GM21717 (cell line): ENCODE measurements at regions not wholly inside any gene's neighbourhood (a gene's known extent, or its start where the extent isn't known, plus 50 kb on each side); places are given as distances from the start of the nearest gene placed in this dataset.
A peak's percentile ranks its signal among the peaks of the same experiment; 100 is the strongest.

Source experiments
- ATAC-seq: cut with Tn5 transposase; IDR thresholded peaks from one replicate; pipeline ENCODE4 v1.9.1; 2021; ENCODE audit warnings: mild to moderate bottlenecking, moderate library complexity; ENCODE audit not compliant: unreplicated experiment

GRCh38 chr6:21420146-21420878 is 173.2 kb upstream of the SOX4 start:
- no peak for ATAC-seq

- ATAC-seq = no peak
Observed at GRCh38 chr6:21420926-21421325, 172.6 kb upstream of the SOX4 start.

GRCh38 chr6:21423106-21423854 is 170.3 kb upstream of the SOX4 start:
- no peak for ATAC-seq

GRCh38 chr6:21426841-21427490 is 166.6 kb upstream of the SOX4 start:
- no peak for ATAC-seq

- no peak for ATAC-seq
Observed at GRCh38 chr6:21429291-21429690, 164.3 kb upstream of the SOX4 start.

GRCh38 chr6:21431526-21431925 is 162.0 kb upstream of the SOX4 start:
- ATAC-seq = no peak

- no peak for ATAC-seq
Observed at GRCh38 chr6:21436625-21437024, 156.9 kb upstream of the SOX4 start.

GRCh38 chr6:21437581-21437980 is 156.0 kb upstream of the SOX4 start:
- no peak for ATAC-seq

- ATAC-seq = peak; percentile 98
Observed at GRCh38 chr6:21438237-21438985, 155.1 kb upstream of the SOX4 start.

GRCh38 chr6:21438986-21439352 is 154.6 kb upstream of the SOX4 start:
- ATAC-seq = peak; percentile 73

- ATAC-seq = no peak
Observed at GRCh38 chr6:21441386-21441785, 152.2 kb upstream of the SOX4 start.

- no peak for ATAC-seq
Observed at GRCh38 chr6:21442874-21443273, 150.7 kb upstream of the SOX4 start.

GRCh38 chr6:21444711-21445260 is 148.8 kb upstream of the SOX4 start:
- ATAC-seq = no peak

GRCh38 chr6:21447987-21448386 is 145.6 kb upstream of the SOX4 start:
- no peak for ATAC-seq

- ATAC-seq = no peak
Observed at GRCh38 chr6:21448485-21449109, 145.0 kb upstream of the SOX4 start.

GRCh38 chr6:21450149-21450548 is 143.4 kb upstream of the SOX4 start:
- no peak for ATAC-seq

GRCh38 chr6:21450628-21451027 is 142.9 kb upstream of the SOX4 start:
- no peak for ATAC-seq

GRCh38 chr6:21451546-21452013 is 142.0 kb upstream of the SOX4 start:
- no peak for ATAC-seq

- ATAC-seq = no peak
Observed at GRCh38 chr6:21454262-21454661, 139.3 kb upstream of the SOX4 start.

GRCh38 chr6:21455071-21455470 is 138.5 kb upstream of the SOX4 start:
- no peak for ATAC-seq
